Activated naive CD8-positive, alpha-beta T cell treated with anti-CD3 and anti-CD28 coated beads for 36 hours (primary cell): ENCODE measurements at regions not wholly inside any gene's neighbourhood (a gene's known extent, or its start where the extent isn't known, plus 50 kb on each side); places are given as distances from the start of the nearest gene placed in this dataset.

ENCODE experiments used
- DNase-seq: peaks from one replicate; pipeline ENCODE4 v3.0.0; 2021
- H3K27ac Mint-ChIP-seq: one replicate; pipeline ENCODE4 v1.8.0; 2022; ENCODE audit warnings: mild to moderate bottlenecking, moderate library complexity, mixed read lengths
- H3K27me3 Mint-ChIP-seq: one replicate; pipeline ENCODE4 v1.8.0; 2022; ENCODE audit warnings: mild to moderate bottlenecking, mixed read lengths
- H3K36me3 Mint-ChIP-seq: one replicate; pipeline ENCODE4 v1.8.0; 2021; ENCODE audit warnings: mild to moderate bottlenecking, mixed read lengths
- H3K4me1 Mint-ChIP-seq: one replicate; pipeline ENCODE4 v1.8.0; 2021; ENCODE audit warnings: mixed read lengths
- H3K4me3 Mint-ChIP-seq: one replicate; pipeline ENCODE4 v1.8.0; 2022; ENCODE audit warnings: mild to moderate bottlenecking, moderate library complexity, mixed read lengths
- H3K9me3 Mint-ChIP-seq: one replicate; pipeline ENCODE4 v1.8.0; 2022; ENCODE audit warnings: mixed read lengths

- Mint-ChIP-seq H3K27ac (no peak overlapping the region), H3K4me3 (no peak overlapping the region), H3K9me3 (peaks cover 4% of the 10 kb centered on the region), H3K27me3 (no peaks in the 10 kb centered on the region), H3K36me3 (no peaks in the 10 kb centered on the region), H3K4me1 (peaks cover 16% of the 10 kb centered on the region)
- DNase-seq: no peak
These were observed 78.0 kb upstream of the C1GALT1 start for GRCh38 chr7:7104314-7104698.

DNA sequence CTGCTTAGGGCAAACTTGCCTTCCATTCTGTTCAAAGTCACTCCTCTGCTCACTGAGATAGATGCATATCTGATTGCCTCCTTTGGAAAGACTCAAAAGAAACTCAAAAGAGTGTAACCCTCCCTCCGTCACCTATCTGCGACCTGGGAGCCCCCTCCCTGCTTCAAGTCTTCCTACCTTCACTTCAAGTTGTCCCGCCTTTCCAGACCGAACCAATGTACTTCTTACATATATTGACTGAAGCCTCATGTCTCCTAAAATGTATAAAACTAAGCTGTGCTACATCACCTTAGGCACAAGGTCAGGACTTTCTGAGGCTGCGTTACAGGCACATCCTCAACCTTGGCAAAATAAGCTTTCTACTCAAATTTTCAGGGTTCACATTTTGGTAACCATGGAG lies 77.4 kb upstream of the C1GALT1 start:
- no peak overlapping the region for H3K27ac Mint-ChIP-seq
- no peak overlapping the region for H3K4me3 Mint-ChIP-seq
- H3K36me3 Mint-ChIP-seq: no peaks in the 10 kb centered on the region
- H3K27me3 Mint-ChIP-seq: no peaks in the 10 kb centered on the region
- H3K4me1 Mint-ChIP-seq: peaks cover 16% of the 10 kb centered on the region
- no peak for DNase-seq
- peaks cover 4% of the 10 kb centered on the region for H3K9me3 Mint-ChIP-seq

GRCh38 chr7:7105800-7106582 lies 76.4 kb upstream of the C1GALT1 start:
- peaks cover 16% of the 10 kb centered on the region for H3K4me1 Mint-ChIP-seq
- H3K27ac Mint-ChIP-seq: no peak overlapping the region
- no peak overlapping the region for H3K4me3 Mint-ChIP-seq
- peaks cover 4% of the 10 kb centered on the region for H3K9me3 Mint-ChIP-seq
- no peak for DNase-seq
- no peaks in the 10 kb centered on the region for H3K27me3 Mint-ChIP-seq
- no peaks in the 10 kb centered on the region for H3K36me3 Mint-ChIP-seq

- H3K4me3 Mint-ChIP-seq: no peak overlapping the region
- no peaks in the 10 kb centered on the region for H3K36me3 Mint-ChIP-seq
- H3K4me1 Mint-ChIP-seq: peaks cover 12% of the 10 kb centered on the region
- no peaks in the 10 kb centered on the region for H3K27me3 Mint-ChIP-seq
- no peak for DNase-seq
- H3K9me3 Mint-ChIP-seq: peaks cover 4% of the 10 kb centered on the region
- H3K27ac Mint-ChIP-seq: no peak overlapping the region
These were observed 73.4 kb upstream of the C1GALT1 start for GRCh38 chr7:7108931-7109330.

DNA sequence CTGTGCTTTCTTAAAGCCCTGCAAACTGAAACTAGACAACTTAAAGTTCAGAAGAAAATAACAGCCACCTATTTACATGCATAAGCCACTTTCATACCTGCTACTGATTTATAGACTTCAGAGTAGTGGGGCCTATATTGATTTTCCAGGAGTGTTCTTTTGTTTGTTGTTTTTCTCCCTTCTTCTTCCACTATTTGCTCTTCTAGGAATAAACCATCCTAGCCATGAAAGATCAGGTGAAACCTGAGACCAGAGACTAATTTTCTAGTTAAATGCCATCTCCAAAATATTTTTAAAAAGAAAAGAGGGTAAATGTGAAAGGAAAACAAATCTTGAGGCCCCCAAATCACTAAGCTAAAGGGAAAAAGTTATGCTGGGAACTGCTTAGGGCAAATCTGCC lies 72.4 kb upstream of the C1GALT1 start:
- Mint-ChIP-seq H3K36me3 (no peaks in the 10 kb centered on the region), H3K4me3 (no peak overlapping the region), H3K9me3 (peaks cover 4% of the 10 kb centered on the region), H3K27me3 (no peaks in the 10 kb centered on the region), H3K4me1 (peaks cover 9% of the 10 kb centered on the region), H3K27ac (no peak overlapping the region)
- DNase-seq: no peak

- H3K36me3 Mint-ChIP-seq: no peaks in the 10 kb centered on the region
- no peak overlapping the region for H3K4me3 Mint-ChIP-seq
- no peaks in the 10 kb centered on the region for H3K27me3 Mint-ChIP-seq
- H3K9me3 Mint-ChIP-seq: peaks cover 4% of the 10 kb centered on the region
- H3K27ac Mint-ChIP-seq: no peak overlapping the region
- no peak for DNase-seq
- H3K4me1 Mint-ChIP-seq: peaks cover 2% of the 10 kb centered on the region
These were observed 71.6 kb upstream of the C1GALT1 start for GRCh38 chr7:7110706-7111105.

GRCh38 chr7:7112868-7113267 lies 69.5 kb upstream of the C1GALT1 start:
- H3K27me3 Mint-ChIP-seq: no peaks in the 10 kb centered on the region
- no peak overlapping the region for H3K4me3 Mint-ChIP-seq
- H3K4me1 Mint-ChIP-seq: no peaks in the 10 kb centered on the region
- no peak for DNase-seq
- H3K27ac Mint-ChIP-seq: no peak overlapping the region
- peaks cover 4% of the 10 kb centered on the region for H3K9me3 Mint-ChIP-seq
- H3K36me3 Mint-ChIP-seq: no peaks in the 10 kb centered on the region

DNA sequence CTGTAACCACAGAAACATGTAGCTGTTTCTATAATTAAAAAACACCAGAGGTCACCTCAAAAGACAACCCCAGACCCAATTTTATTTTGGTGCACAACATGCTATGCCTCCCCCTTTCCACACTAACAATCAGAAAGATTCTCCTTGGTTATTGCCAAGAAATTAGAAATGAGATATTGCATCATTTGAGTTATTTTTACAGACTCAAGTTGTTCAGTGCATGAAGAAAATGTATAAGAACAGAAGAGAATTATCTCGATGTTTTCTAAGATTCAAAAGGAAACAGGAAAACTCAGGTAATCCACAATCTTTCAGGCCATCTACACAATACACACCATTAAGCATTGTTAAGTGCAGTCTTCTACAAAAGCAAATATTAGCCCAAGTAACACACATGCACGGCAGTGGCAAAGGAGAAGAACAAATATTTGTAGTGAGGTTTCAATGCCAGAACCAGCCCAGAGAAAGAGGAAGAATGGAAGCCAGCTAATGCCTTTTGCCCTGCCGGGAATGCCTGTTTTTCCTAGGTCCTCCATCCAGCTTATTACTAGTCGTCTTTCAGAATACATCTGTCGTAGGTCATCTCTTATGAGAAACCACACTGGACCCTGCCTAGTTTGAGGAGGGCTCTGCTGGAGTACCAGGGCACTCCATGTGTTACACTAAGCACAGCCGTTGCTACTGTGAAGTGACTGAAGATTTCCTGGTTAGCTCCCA lies 67.6 kb upstream of the C1GALT1 start:
- Mint-ChIP-seq H3K27me3 (no peaks in the 10 kb centered on the region), H3K4me1 (no peaks in the 10 kb centered on the region), H3K4me3 (no peak overlapping the region), H3K9me3 (no peaks in the 10 kb centered on the region), H3K36me3 (no peaks in the 10 kb centered on the region), H3K27ac (no peak overlapping the region)
- DNase-seq: no peak

DNA sequence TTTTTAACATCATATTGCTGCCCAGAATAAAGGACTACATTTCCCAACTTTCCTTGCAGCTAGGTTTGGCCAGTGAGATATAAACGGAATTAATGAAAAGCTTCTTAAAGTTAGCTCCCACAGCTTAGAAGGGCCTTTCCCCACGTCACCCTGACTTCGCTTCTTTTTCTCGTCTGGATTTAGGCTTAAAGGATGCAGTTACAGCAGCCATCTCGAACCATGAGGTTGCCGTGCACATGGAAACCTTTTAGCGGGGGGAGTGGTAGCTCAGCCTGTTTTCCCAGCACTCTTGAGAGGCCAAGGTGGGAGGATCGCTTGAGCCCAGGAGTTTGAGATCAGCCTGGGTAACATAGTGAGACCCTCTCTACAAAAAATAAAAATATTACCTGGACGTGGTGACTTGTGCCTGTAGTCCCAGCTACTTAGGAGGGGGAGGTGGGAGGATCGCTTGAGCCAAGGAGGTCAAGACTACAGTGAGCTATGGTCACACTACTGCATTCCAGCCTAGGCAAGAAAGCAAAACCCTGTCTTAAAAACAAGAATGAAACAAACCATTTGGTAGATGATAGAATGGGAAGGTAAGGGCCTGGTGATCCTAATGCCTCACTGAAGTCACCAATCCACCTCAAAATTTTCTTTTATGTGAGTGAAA lies 64.3 kb upstream of the C1GALT1 start:
- Mint-ChIP-seq H3K4me1 (no peaks in the 10 kb centered on the region), H3K36me3 (no peaks in the 10 kb centered on the region), H3K4me3 (no peak overlapping the region), H3K9me3 (no peaks in the 10 kb centered on the region), H3K27me3 (no peaks in the 10 kb centered on the region), H3K27ac (no peak overlapping the region)
- DNase-seq: no peak

DNA sequence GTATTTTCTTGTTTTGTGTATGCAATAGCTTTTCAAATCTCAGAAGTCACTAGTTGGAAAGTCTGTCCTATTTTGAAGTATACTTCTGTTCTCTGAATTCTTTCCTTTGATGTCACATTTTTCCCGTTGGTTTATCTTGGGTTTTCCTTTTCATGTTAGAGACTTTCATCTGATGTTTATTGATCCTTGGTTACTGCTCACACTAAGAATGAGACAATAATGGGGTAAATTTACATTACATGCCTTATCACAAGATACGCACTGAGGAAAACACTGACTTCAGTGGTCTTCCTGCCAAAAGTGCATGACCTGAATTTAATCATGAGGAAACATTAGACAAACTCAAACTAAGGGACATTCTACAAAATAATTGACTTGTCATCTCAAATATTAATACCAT lies 63.5 kb upstream of the C1GALT1 start:
- Mint-ChIP-seq H3K4me1 (no peaks in the 10 kb centered on the region), H3K4me3 (no peak overlapping the region), H3K9me3 (no peaks in the 10 kb centered on the region), H3K36me3 (no peaks in the 10 kb centered on the region), H3K27ac (no peak overlapping the region), H3K27me3 (no peaks in the 10 kb centered on the region)
- no peak for DNase-seq

DNA sequence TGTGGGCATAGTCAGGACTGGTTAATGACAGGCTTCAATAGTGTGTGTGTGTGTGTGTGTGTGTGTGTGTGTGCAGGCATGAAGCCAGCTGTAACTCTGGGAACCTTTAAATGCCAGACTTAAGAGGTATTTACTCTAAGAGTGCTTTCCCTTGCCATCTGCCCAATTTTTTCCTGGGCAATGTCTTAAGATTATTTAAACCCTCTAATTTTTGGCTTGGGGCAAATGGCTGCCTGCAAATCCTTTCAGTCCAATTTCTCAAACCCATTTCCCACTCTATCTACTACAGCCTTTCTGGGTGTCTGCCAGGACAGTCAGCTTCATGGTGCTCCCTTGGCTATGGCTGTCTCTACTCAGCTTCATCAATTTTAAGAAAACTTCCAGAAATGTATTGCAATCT lies 62.6 kb upstream of the C1GALT1 start:
- no peaks in the 10 kb centered on the region for H3K27me3 Mint-ChIP-seq
- no peaks in the 10 kb centered on the region for H3K9me3 Mint-ChIP-seq
- DNase-seq: no peak
- H3K27ac Mint-ChIP-seq: no peak overlapping the region
- no peak overlapping the region for H3K4me3 Mint-ChIP-seq
- no peaks in the 10 kb centered on the region for H3K36me3 Mint-ChIP-seq
- H3K4me1 Mint-ChIP-seq: no peaks in the 10 kb centered on the region

DNA sequence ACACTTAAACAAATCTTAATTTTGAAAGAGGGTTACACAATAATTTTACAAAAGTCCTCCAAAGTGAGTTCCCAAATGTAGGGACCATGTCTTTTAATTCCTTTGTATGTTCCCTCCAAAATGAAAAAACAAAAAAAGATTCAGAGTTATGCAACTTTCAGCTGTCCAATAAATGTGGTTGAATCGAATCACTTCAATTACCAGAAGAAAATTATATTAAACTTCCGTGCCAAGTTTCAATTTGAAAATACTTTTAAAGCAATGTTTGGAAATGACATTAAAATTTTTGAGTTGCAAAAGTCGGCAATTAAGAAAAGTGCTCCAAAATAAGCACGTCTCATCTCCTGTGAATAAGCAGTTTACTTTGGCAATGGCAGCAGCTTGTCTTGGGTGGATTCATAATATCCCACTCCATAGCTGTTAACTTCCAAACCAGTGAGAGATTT lies 60.3 kb upstream of the C1GALT1 start:
- H3K4me1 Mint-ChIP-seq: no peaks in the 10 kb centered on the region
- no peak for DNase-seq
- no peak overlapping the region for H3K27ac Mint-ChIP-seq
- H3K4me3 Mint-ChIP-seq: no peak overlapping the region
- no peaks in the 10 kb centered on the region for H3K36me3 Mint-ChIP-seq
- H3K27me3 Mint-ChIP-seq: no peaks in the 10 kb centered on the region
- no peaks in the 10 kb centered on the region for H3K9me3 Mint-ChIP-seq

DNA sequence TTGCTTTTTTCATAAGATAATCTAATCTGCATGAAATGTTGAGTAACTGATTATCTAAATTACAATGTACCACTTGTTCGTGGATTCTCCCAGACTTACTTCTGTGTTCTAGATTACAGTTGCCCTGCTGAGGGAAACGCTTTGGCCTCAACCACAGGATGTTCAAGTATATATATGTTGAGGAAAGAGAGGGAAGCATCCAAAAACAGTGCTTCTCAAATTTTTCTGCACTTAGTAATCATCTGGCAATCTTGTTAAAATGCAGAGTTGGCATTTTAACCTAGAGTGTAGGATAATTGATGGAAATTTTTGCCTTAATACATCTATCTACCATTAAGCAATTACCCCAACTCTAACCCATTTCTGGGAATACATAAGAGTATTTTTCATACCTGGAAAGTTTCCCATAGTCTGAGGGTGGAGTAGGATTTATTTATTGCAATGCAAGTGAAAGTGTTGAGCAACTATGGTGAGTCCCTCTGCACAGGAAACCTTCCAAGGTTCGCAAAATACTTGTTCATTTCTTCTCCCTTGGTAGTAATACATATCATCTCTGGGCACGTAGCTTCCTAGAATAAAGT lies 59.6 kb upstream of the C1GALT1 start:
- Mint-ChIP-seq H3K36me3 (no peaks in the 10 kb centered on the region), H3K27ac (no peak overlapping the region), H3K4me3 (no peak overlapping the region), H3K27me3 (no peaks in the 10 kb centered on the region), H3K4me1 (no peaks in the 10 kb centered on the region), H3K9me3 (no peaks in the 10 kb centered on the region)
- DNase-seq: no peak

DNA sequence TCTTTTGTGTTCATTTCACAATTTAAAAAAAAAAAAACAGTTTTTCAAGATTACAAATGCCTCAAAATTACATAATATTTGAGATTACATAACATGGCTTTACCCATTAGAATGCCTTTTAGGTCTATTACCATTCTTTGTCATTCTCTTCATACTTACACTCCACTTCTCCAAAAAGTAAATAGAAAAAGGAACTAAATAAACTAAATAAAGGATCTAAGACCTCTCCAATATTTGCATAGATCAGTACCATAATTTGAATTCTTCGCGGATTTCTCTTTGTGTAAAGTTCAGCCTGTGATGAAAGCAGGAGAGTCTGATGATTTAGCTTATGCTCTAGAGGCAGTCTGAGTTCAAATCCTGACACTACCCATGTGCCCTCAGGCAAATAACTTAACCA lies 56.4 kb upstream of the C1GALT1 start:
- H3K9me3 Mint-ChIP-seq: no peaks in the 10 kb centered on the region
- H3K36me3 Mint-ChIP-seq: no peaks in the 10 kb centered on the region
- DNase-seq: no peak

GRCh38 chr7:7127773-7128172 lies 54.6 kb upstream of the C1GALT1 start:
- Mint-ChIP-seq H3K9me3 (no peaks in the 10 kb centered on the region), H3K27me3 (no peaks in the 10 kb centered on the region), H3K4me1 (peaks cover 3% of the 10 kb centered on the region), H3K27ac (no peak overlapping the region), H3K36me3 (no peaks in the 10 kb centered on the region), H3K4me3 (no peak overlapping the region)
- DNase-seq: no peak

More for the DNA sequence above, 56.4 kb upstream of the C1GALT1 start:
- no peak overlapping the region for H3K27ac Mint-ChIP-seq
- no peaks in the 10 kb centered on the region for H3K27me3 Mint-ChIP-seq
- H3K4me1 Mint-ChIP-seq: no peaks in the 10 kb centered on the region
- H3K4me3 Mint-ChIP-seq: no peak overlapping the region
